Dendritic cell treated with granulocyte-macrophage colony-stimulating factor and Interleukin-4, amounts not matched to agents 40 ng/mL and 50 ng/mL, for 4 days (primary cell): ENCODE measurements at regions not wholly inside any gene's neighbourhood (a gene's known extent, or its start where the extent isn't known, plus 50 kb on each side); places are given as distances from the start of the nearest gene placed in this dataset.

Source experiments
- H3K27ac Mint-ChIP-seq: one replicate; pipeline ENCODE4 v1.8.0; 2022; ENCODE audit warnings: mild to moderate bottlenecking, mixed read lengths
- H3K27me3 Mint-ChIP-seq: one replicate; pipeline ENCODE4 v1.8.0; 2022; ENCODE audit warnings: mild to moderate bottlenecking, mixed read lengths
- H3K36me3 Mint-ChIP-seq: one replicate; pipeline ENCODE4 v1.8.0; 2022; ENCODE audit warnings: low read depth, mixed read lengths
- H3K4me1 Mint-ChIP-seq: one replicate; pipeline ENCODE4 v1.8.0; 2022; ENCODE audit warnings: low read depth, mixed read lengths
- H3K4me3 Mint-ChIP-seq: one replicate; pipeline ENCODE4 v1.8.0; 2022; ENCODE audit warnings: mild to moderate bottlenecking, moderate library complexity, mixed read lengths
- H3K9me3 Mint-ChIP-seq: one replicate; pipeline ENCODE4 v1.8.0; 2022; ENCODE audit warnings: mixed read lengths
- intact Hi-C: fragments of 100-400 bp; cut with micrococcal nuclease; formaldehyde crosslinking; loops from one replicate; pipeline ENCODE4 v1.15.0; 2022

DNA sequence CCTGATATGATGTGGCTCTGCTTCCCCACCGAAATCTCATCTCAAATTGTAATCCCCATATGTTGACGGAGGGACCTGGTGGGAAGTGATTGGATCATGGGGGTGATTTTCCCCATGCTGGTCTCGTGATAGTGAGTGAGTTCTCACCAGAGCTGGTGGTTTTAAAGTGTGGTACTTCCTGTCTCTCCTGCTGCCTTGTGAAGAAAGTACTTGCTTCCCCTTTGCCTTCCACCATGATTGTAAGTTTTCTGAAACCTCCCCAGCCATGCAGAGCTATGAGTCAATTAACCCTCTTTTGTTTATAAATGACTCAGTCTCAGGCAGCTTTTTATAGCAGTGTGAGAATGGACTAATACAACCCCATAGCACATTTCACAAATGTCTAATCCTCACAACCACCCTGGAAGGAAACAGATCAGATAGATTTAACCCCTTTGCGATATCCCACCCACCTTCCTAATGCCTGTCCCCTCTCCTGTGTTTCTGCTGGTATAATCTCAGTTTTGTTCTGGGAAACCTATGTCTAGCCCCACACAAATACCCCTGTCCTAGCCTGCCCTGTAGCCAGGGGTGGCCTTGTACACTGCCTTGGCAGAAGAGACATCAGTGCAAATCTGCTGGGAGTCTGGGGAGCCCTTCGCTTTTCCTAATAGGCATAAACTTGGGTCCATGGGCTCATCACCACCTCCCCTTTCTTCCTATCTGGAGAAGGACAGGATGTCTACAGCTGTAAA lies 157.0 kb upstream of the RAI14 start:
- Mint-ChIP-seq H3K4me1 (peaks cover 39% of the 10 kb centered on the region), H3K9me3 (no peaks in the 10 kb centered on the region), H3K27me3 (peaks cover 7% of the 10 kb centered on the region), H3K36me3 (no peaks in the 10 kb centered on the region), H3K27ac (peak overlapping the region; percentile 86), H3K4me3 (peak overlapping the region; percentile 11)
- intact Hi-C loops, result no loop called here

DNA sequence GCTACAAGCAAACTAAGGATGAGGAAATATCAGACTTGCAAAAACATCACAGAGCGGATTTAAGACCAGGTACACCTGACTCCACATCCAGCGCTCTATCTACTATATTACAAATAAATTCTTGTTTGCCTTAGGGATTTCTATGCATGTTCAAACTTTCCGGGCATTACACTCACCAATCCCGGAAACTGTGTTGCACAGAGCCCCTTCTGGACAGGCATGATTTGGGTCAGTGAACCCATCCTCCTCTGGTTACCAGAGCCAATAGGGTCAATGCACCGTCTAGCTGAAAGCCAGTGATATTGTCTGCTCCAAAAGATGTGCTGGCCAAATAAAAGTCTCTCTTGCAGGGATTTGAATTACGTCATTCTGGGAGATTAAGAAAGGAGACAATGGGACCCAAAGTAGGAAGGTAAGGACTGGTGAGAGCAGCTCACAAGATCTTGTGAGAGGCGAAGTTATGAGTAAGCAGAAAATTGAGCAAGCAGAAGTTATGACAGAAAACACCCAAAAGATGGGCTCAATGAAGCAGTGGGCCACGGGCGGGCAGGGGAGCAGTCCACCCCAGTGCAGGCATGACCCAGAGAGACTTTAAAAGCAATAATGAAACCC lies 155.8 kb upstream of the RAI14 start:
- Mint-ChIP-seq H3K4me1 (peaks cover 37% of the 10 kb centered on the region), H3K9me3 (no peaks in the 10 kb centered on the region), H3K27ac (no peak overlapping the region), H3K27me3 (peaks cover 10% of the 10 kb centered on the region), H3K36me3 (no peaks in the 10 kb centered on the region), H3K4me3 (no peak overlapping the region)
- intact Hi-C loops, result no loop called here

DNA sequence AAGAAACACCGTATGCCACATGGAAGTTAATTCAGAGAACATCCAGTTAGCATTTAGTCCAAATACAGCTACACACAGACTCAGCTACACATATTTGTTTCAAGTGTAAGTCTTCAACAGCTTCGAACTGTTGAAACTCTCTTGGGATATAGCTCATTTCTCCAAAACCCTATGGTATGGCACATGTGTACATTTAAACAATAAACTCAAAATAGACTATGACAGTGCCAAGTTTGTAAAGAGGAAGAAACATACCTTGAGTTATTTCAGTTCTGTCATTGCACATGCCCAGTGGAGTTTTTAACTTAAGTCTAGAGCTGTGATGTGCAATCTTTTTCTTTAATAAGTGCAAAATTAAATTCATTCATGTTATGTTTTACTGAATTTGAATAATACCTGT lies 155.1 kb upstream of the RAI14 start:
- peaks cover 14% of the 10 kb centered on the region for H3K27me3 Mint-ChIP-seq
- H3K9me3 Mint-ChIP-seq, result no peaks in the 10 kb centered on the region
- no peak overlapping the region for H3K4me3 Mint-ChIP-seq
- no peaks in the 10 kb centered on the region for H3K36me3 Mint-ChIP-seq
- intact Hi-C loops, result no loop called here
- H3K27ac Mint-ChIP-seq, result no peak overlapping the region
- peaks cover 37% of the 10 kb centered on the region for H3K4me1 Mint-ChIP-seq

DNA sequence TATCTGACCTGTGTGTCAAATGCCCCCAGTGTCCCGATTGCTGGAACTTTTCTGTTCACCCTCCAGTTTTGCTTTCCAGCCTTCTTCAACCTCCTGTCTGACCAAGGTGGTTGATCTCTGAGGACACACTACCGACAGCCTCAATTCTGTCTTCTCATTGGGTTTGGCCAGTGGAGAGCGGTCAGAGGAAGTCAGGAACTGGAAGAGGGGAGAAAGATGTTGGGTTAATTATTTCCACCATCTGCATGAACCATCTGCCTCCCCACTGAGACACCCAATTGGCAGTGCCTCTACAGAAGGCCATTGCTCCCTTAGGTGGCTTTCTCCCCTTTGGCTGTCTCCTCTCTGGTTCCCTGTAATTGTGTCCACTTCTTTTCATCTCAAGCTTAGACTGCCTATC lies 154.3 kb upstream of the RAI14 start:
- H3K9me3 Mint-ChIP-seq, result no peaks in the 10 kb centered on the region
- no peak overlapping the region for H3K4me3 Mint-ChIP-seq
- intact Hi-C loops, result no loop called here
- H3K4me1 Mint-ChIP-seq, result peaks cover 37% of the 10 kb centered on the region
- H3K27ac Mint-ChIP-seq, result no peak overlapping the region
- peaks cover 16% of the 10 kb centered on the region for H3K27me3 Mint-ChIP-seq
- H3K36me3 Mint-ChIP-seq, result no peaks in the 10 kb centered on the region

DNA sequence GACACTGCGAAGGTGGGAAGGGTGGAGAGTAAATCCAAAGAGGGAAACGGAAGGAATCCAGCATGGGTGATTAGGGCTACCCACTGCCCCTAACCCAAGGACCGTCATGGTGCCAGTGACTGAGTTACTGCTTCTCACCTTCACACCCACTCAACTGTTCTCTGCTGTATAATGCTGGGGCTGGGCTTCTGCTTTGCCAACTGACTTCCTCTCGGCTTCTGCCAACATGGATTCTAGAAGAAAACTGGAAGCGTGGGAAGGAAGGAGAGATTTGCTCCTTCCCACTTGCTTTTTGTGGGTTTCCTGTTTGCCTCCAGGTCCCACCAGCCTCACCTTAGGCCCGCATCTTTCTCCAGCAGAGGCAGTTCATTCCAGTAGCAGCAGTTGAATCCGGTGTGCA lies 153.5 kb upstream of the RAI14 start:
- intact Hi-C loops, result no loop called here
- H3K4me1 Mint-ChIP-seq, result peaks cover 37% of the 10 kb centered on the region
- H3K9me3 Mint-ChIP-seq, result no peaks in the 10 kb centered on the region
- no peak overlapping the region for H3K4me3 Mint-ChIP-seq
- peaks cover 16% of the 10 kb centered on the region for H3K27me3 Mint-ChIP-seq
- no peak overlapping the region for H3K27ac Mint-ChIP-seq
- H3K36me3 Mint-ChIP-seq, result no peaks in the 10 kb centered on the region

DNA sequence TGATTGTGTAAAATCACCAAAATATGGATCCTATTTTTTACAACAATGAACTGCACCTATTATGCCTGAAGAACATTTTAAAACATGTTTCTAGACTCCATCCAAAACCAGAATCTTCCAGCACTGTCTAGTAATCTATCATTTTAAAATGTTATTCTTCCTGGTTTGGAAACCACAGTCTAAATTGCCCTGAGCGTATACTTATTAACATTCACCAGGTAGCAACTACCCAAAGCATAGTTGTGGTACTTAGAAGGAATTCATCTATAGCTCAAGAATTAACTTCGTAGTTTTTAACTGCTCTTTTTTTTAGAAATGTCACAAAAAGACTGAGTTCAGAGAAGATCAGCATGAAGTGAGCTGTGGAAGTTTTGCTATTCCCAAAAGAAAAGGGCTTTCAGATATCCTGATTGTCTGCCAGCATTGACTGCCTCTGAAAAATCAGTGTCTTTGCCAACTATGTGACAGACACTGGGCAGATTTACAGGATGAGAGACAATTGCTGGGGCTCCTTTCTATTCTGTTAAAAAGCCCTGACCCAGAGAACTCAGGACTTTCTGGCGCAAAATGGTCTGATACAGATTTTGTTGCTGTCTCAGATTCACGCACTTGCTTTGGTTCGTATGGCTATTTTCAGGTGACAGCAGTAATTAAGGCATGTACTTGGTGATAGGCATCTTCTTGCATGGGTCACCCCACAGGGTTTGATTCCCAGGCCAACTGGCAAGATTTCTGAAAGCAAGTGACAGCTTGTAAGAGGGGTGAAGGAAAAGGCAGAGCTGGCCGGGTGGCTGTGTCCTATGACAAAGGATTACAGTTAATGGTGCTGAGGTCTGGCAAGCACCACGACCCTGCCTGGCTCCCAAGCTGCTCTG lies 152.5 kb upstream of the RAI14 start:
- Mint-ChIP-seq H3K9me3 (no peaks in the 10 kb centered on the region), H3K27me3 (peaks cover 16% of the 10 kb centered on the region), H3K4me3 (no peak overlapping the region), H3K4me1 (peaks cover 33% of the 10 kb centered on the region), H3K36me3 (no peaks in the 10 kb centered on the region), H3K27ac (no peak overlapping the region)
- intact Hi-C loops, result no loop called here

DNA sequence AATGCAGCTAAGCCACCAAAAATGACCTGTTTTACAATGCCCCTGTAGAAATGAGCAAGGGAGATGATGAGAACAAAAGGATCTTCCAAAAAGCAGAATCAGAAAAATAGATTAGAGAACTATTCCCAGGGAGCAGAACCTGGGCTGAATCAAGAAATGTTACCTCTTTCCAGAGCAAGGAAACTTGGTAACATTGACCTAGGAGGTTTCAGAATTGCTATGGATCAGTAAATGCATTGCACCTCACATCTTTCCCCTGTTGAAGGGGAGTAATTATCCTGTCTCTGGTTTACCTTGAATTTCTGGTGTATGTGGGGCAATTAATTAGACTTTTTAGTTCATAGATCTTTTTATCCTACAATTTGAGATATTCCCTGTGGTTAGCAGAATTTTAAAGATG lies 151.2 kb upstream of the RAI14 start:
- H3K9me3 Mint-ChIP-seq, result no peaks in the 10 kb centered on the region
- no peak overlapping the region for H3K27ac Mint-ChIP-seq
- peaks cover 21% of the 10 kb centered on the region for H3K4me1 Mint-ChIP-seq
- intact Hi-C loops, result no loop called here
- H3K36me3 Mint-ChIP-seq, result no peaks in the 10 kb centered on the region
- peaks cover 18% of the 10 kb centered on the region for H3K27me3 Mint-ChIP-seq
- no peak overlapping the region for H3K4me3 Mint-ChIP-seq

DNA sequence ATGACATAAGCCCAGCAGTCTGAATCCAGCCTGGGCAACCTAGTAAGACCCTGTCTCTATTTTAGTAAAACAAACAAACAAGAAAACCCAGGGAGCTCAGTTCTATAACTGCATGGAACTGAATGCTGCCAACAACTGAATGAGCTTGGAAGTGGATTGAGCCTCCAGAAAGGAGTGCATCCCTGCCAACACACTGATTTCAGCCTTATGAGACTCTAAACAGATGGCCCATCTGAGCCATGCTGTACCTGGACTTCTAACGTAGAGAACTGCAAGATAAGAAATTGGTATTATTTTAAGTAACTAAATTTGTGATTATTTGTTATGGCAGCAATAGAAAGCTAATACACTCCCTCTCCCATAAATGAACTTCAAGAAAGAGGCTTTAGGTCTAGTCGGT lies 150.4 kb upstream of the RAI14 start:
- Mint-ChIP-seq H3K27me3 (peaks cover 18% of the 10 kb centered on the region), H3K27ac (no peak overlapping the region), H3K36me3 (no peaks in the 10 kb centered on the region), H3K9me3 (no peaks in the 10 kb centered on the region), H3K4me3 (no peak overlapping the region), H3K4me1 (peaks cover 13% of the 10 kb centered on the region)
- intact Hi-C loops, result no loop called here

DNA sequence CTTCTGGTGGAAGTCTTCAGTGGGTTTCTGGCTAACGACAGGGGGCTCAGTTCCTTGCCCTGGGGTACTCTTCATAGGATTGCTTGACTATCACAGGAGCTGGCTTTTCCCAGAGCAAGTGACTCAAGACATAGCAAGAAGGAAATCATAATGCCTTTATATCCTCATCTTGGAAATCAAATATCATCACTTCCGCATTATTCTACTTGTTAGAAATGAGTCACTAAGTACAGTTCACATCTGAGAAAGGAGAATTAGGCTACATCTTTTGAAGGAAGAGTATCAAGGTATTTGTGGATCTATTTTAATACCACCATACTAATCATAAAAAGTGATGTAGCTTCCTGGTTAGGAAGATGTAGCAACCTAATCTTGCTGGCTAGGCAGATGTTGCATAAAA lies 148.2 kb upstream of the RAI14 start:
- no peak overlapping the region for H3K27ac Mint-ChIP-seq
- peaks cover 8% of the 10 kb centered on the region for H3K4me1 Mint-ChIP-seq
- H3K4me3 Mint-ChIP-seq, result no peak overlapping the region
- intact Hi-C loops, result no loop called here
- no peaks in the 10 kb centered on the region for H3K9me3 Mint-ChIP-seq
- H3K36me3 Mint-ChIP-seq, result no peaks in the 10 kb centered on the region
- peaks cover 22% of the 10 kb centered on the region for H3K27me3 Mint-ChIP-seq

DNA sequence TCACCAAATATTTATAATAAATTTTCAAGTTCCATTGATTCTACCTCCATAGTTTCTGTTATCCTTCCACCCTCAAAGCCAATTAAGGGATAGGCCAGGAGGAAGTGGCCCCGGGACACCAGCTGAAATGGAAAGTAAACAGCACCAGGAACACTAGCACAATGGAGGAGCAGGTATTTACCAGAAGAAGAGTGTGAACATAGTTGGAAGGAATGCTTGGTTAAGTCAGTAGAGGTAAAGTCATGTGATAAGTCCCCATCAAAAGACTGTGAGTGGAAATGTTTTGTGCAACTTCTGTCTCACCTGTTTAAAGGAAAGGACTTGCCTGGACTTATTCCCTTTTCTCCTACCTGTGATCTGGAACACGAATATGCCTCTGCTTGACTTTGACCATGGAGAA lies 146.7 kb upstream of the RAI14 start:
- Mint-ChIP-seq H3K4me1 (peaks cover 6% of the 10 kb centered on the region), H3K27me3 (peaks cover 15% of the 10 kb centered on the region), H3K36me3 (no peaks in the 10 kb centered on the region), H3K9me3 (no peaks in the 10 kb centered on the region), H3K27ac (peak overlapping the region; percentile 10), H3K4me3 (no peak overlapping the region)
- intact Hi-C loops, result no loop called here

DNA sequence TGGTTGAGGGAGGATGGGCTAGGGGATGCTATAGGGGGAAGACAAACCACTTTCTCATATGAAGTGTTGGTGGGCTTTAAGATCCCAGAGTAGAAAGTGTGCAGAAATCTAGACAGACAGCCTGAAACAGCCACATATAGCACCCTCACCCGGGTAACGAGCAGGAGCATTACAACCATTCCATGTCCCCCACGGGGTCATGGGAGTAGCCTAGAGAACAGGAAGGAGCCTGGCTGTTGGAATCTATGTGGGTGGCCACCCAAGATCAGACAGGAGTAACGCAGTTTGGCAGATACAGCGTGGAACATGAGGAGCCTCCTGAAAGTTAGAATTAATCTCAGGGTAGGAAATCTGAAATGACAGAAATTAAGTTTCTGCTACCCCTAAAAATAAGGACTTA lies 146.1 kb upstream of the RAI14 start:
- no peaks in the 10 kb centered on the region for H3K9me3 Mint-ChIP-seq
- H3K4me3 Mint-ChIP-seq, result no peak overlapping the region
- H3K36me3 Mint-ChIP-seq, result no peaks in the 10 kb centered on the region
- H3K4me1 Mint-ChIP-seq, result peaks cover 6% of the 10 kb centered on the region
- peaks cover 13% of the 10 kb centered on the region for H3K27me3 Mint-ChIP-seq
- intact Hi-C loops, result no loop called here
- H3K27ac Mint-ChIP-seq, result no peak overlapping the region

DNA sequence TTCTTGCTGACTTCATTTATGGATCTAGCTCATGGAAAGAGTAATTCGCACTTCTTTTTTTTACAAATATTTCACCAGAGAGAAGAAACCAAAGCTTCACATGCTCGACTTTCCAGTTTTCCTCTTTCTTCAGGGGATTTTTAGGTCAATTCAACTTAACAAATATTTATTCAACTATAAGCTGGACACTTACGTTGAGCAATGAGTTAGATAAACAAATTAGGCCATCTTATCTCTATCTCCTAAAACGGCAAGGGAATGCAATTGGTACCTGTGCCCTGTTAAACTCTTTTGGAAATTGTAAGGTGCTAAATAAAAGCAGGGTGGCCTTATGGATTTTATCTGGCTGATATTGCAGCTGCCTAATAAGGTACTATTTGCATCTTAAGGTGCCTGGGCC lies 145.1 kb upstream of the RAI14 start:
- no peak overlapping the region for H3K4me3 Mint-ChIP-seq
- peaks cover 8% of the 10 kb centered on the region for H3K27me3 Mint-ChIP-seq
- intact Hi-C loops, result no loop called here
- no peaks in the 10 kb centered on the region for H3K36me3 Mint-ChIP-seq
- H3K9me3 Mint-ChIP-seq, result no peaks in the 10 kb centered on the region
- peaks cover 6% of the 10 kb centered on the region for H3K4me1 Mint-ChIP-seq
- H3K27ac Mint-ChIP-seq, result no peak overlapping the region

DNA sequence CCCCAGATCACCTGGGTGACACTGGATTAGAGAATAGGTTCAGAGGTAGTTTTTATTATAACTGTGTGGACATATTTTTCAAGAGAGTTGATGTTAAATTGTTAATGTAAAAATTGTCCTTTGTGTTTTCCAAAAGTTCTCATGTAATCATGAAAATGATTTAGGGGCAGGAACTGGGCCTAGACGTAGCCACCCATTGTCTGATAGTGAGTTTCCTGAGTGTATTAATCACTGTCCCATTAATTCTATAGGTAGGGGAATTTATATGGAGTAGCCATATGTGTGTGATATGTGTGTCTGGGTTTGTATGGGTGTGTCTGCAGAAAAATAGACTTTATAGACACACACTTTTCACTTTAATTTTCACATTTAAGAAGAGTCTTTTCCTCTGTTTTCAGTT lies 144.6 kb upstream of the RAI14 start:
- Mint-ChIP-seq H3K4me1 (peaks cover 6% of the 10 kb centered on the region), H3K4me3 (no peak overlapping the region), H3K27me3 (peaks cover 6% of the 10 kb centered on the region), H3K36me3 (no peaks in the 10 kb centered on the region), H3K27ac (no peak overlapping the region), H3K9me3 (no peaks in the 10 kb centered on the region)
- intact Hi-C loops, result no loop called here

DNA sequence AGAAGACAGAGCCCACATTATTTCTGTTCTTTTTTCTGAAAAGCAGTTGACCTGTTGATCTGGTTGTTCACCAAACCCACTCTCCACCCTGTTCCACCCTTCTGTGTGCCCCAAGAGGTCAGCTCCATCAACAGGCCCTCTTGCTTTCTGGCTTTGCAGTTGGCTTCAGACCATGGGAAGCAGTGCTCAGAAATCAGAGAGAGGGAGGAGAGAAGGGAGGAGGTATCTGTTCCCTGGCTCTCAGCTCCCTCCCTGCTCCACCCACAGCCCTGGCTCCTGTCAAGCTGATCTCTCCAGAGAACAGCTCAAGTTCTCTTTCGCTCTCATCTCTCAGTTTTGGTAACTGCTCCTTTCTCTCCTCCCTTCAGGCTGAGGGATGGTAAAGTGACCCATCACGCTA lies 144.2 kb upstream of the RAI14 start:
- intact Hi-C loops, result no loop called here
- H3K27ac Mint-ChIP-seq, result no peak overlapping the region
- H3K4me1 Mint-ChIP-seq, result peaks cover 6% of the 10 kb centered on the region
- peaks cover 6% of the 10 kb centered on the region for H3K27me3 Mint-ChIP-seq
- H3K36me3 Mint-ChIP-seq, result no peaks in the 10 kb centered on the region
- no peaks in the 10 kb centered on the region for H3K9me3 Mint-ChIP-seq
- no peak overlapping the region for H3K4me3 Mint-ChIP-seq
